GM19397 (cell line): ENCODE measurements at regions not wholly inside any gene's neighbourhood (a gene's known extent, or its start where the extent isn't known, plus 50 kb on each side); places are given as distances from the start of the nearest gene placed in this dataset.

ENCODE experiments used
- ATAC-seq: cut with Tn5 transposase; IDR thresholded peaks from one replicate; pipeline ENCODE4 v1.9.1; 2021; ENCODE audit warnings: mild to moderate bottlenecking, moderate library complexity; ENCODE audit not compliant: unreplicated experiment

- no peak for ATAC-seq
These were observed 365.7 kb downstream of the SEC14L1 start for GRCh38 chr17:77506371-77506991.

DNA sequence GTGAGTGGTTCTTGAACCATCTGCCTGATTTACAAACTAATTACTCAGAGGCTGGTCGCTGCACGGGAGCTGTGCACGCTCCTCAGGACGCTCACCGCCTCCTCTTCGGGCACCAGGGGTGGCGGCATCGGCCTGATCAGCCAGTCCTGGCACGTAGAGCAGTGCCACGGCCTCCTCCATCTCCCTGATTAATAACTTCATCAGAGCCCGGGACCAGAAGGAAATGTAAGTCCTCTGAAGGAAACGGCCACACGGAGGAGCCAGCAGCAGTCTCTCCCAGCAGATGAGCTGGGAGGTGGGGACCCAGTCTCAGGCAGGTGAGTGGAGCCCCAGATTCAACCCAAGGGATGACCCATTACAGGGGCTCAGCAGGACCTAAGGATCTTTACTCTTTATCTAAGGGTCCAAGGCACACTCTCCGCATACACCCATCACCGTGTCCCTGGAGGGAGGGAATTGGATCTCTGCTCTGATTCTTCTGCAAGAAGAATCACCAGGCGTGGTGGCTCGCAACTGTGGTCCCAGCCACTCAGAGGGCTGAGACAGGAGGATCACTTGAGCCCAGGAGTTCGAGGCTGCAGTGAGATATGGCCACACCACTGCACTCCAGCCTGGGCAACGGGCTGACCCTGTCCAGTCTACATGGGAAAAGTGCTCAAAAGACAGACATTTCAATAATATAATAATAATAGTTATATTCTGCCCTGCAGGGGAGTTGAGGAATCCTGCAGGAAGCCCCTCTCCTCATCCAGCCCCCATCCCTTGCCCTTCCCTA lies 366.5 kb downstream of the SEC14L1 start:
- no peak for ATAC-seq

DNA sequence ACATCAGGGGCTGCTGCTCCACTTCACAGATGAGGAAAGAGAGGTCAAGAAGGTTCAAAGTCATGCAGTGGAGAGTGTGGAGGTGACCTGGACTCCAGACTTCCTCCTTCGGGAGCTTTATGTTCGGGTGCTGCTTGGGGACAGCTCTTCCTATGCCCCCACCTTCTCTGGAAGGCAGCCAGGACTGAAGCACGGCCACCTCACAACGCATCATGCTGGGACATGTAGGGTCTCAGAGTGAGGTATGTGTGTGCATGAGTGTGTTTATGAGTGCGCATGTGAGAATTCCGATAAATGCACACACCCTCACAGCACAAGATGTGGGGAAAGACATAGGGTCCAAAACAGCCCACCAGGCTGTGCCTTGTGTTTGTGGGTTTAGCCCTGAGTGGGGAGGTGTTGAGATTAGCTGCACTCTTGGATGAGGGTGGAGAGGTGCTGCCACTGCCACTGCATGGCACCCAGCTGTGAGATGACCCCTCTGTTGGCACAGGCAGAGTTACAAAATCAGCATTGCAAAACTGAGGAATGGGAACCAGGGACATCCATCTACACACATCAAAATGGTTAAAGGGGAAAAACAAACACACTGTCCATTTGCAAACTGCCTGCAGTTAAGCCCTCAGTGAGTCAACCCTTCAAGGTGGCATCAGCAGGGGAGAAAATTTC lies 367.4 kb downstream of the SEC14L1 start:
- no peak for ATAC-seq

GRCh38 chr17:77509089-77509488 lies 368.3 kb downstream of the SEC14L1 start:
- ATAC-seq, result no peak

GRCh38 chr17:77509599-77509998 lies 368.8 kb downstream of the SEC14L1 start:
- no peak for ATAC-seq

GRCh38 chr17:77510133-77510796 lies 369.5 kb downstream of the SEC14L1 start:
- ATAC-seq, result no peak

DNA sequence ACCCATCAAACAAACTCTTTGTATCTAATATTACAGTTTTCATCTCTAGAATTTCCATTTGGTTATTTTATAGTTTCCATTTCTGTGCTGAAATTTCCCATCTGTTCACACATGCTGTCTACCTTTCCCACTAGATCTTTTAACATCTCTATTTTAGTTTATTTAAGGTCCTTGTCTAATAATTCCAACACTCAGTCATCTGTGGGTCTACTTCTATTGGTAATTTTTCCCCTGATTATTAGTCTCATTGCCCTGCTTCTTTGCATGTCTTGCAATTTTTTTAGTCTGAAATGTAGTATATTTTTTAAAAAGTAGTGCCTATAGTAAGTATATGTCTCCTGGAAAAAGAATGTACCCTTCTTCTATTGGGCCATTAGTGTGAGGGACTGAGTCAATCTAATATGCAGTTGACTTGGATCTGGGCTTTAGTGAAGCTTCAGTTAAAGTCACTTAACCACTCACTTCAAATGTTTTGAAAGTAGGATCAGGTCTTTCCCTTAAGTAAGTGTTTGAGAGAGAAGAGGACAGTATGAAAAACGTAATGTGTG lies 370.8 kb downstream of the SEC14L1 start:
- no peak for ATAC-seq

GRCh38 chr17:77512062-77512946 lies 371.5 kb downstream of the SEC14L1 start:
- ATAC-seq, result no peak

DNA sequence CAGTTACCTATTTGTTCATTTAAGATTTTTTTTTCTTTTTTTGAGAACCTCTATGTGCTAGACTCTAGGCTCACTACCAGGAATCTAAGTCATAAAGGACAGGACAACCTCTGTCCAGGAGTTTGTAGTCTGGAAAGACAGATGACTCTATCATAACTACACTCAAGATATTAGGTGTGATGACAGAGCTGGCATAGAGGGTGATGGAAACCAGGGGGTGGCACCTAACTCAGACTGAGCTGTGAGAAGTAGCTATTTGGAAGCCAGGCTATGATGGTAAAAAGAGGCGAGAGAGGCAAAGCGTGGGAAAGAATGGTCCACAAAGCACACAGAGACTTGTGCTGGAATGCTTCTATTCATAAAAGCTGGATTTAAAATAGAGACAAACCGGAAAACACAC lies 372.3 kb downstream of the SEC14L1 start:
- no peak for ATAC-seq

- ATAC-seq, result no peak
These were observed 374.5 kb downstream of the SEC14L1 start for GRCh38 chr17:77515227-77515626.

DNA sequence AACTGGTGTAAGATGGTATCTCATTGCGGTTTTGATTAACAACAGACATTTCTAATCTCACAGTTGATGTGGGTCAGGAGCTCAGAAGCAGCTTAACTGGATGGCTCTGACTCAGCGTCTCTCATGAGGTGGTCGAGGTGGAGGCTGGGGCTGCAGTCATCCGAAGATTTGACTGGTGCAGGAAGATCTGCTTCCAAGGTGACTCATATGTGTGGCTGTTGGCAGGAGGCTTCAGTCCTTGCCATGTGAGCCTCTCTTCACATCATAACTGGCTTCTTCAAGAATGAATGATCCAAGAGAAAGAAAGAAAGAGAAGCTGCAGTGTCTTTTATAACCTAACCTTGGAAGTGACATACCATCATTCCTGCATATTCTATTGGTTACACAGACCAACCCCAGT lies 376.1 kb downstream of the SEC14L1 start:
- ATAC-seq, result no peak

GRCh38 chr17:77521076-77521475 lies 380.3 kb downstream of the SEC14L1 start:
- no peak for ATAC-seq

DNA sequence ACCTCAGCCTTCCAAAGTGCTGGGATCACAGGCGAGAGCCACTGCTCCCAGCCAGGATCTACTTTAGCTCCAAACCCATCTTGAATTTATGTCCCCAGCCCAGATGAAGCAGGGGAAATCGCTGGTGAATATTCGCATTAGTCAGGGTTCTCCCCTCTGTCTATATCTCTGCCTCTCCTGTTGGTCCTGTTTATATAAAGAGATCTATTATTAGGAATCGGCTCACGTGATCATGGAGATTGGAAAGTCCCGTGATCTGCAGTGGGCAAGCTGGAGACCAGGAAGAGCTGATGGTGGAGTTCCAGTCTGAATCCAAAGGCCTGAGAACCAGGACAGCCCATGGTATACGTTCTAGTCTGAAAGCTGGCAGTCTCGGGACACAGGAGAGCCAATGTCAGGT lies 382.8 kb downstream of the SEC14L1 start:
- no peak for ATAC-seq

DNA sequence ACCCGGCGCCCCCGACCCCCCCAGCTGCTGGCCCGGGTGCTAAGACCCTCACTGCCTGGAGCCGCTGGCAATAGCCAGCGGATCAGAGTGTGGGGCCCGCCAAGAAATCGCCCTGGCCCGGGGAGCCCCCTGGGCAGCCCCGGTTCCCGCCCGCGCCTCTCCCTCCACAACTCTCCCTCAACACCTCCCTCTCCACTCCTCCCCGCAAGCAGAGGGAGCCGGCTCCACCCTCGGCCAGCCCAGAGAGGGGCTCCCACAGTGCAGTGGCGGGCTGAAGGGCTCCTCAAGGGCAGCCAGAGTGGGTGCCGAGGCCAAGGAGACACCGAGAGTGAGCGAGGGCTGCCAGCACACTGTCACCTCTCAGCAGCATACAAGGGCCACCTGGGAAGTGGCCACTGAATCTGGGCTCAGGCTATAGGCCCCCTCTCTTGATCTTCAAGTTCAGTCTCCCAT lies 385.5 kb downstream of the SEC14L1 start:
- ATAC-seq, result no peak

GRCh38 chr17:77526728-77527350 lies 386.1 kb downstream of the SEC14L1 start:
- ATAC-seq, result no peak

- no peak for ATAC-seq
These were observed 386.6 kb downstream of the SEC14L1 start for GRCh38 chr17:77527409-77527808.

- no peak for ATAC-seq
These were observed 387.2 kb downstream of the SEC14L1 start for GRCh38 chr17:77527836-77528505.

DNA sequence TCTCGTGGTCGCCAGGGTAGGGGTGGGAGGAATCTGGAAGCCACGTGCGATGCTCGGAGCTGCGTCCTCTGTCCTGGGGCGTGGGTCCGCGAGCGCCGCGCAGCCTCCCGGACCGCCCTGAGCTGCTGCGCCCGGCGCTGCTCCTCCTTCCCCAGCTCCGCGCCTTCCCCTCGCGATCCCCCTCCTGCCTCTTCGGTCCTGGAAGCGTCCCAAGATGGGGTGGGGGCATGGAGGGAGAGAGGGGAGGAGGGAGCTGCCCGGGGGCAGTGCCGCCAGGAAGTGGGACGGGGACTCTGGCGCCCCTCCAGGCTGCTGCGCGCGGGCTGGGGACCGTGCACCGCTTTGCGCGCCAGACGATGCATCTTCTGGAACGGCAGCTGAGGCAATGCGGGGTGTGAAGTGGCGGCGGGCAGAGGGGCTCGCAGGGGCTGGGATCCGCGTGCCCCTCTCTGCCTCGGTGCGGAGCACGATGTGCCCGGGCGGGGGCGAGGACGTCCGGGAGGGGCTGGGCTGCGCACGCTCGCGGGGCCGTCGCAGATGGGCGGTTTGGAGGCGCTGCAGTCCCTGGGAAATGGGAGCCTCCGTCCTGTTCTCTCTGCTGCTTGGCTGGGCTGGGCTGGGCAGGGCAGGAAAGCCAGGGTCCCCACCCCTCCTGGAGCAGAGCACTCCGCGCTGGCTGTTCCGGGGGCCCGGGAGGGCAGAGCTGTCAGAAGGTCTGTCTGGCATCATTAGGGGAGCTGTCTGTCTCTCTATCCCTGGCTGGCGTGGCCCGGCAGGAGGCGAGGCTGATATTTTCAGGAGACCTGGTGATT lies 388.0 kb downstream of the SEC14L1 start:
- ATAC-seq, result no peak

- no peak for ATAC-seq
These were observed 388.5 kb downstream of the SEC14L1 start for GRCh38 chr17:77529328-77529650.
